ENCODE measurements at regions not wholly inside any gene's neighbourhood (a gene's known extent, or its start where the extent isn't known, plus 50 kb on each side); places are given as distances from the start of the nearest gene placed in this dataset.

GRCh38 chr4:178415925-178416324 lies 973.7 kb upstream of the AGA start:
- no peak for TF ChIP-seq CTCF (conservative IDR thresholded peaks at IDR 0.05; ENCODE audit: low read depth, low read length)

GRCh38 chr4:178423366-178423765 lies 981.1 kb upstream of the AGA start:
- Histone ChIP-seq H3K9ac (no peak overlapping the region), H3K36me3 (ENCODE audit: insufficient read depth) (no peaks in the 10 kb centered on the region)
- TF ChIP-seq CTCF (conservative IDR thresholded peaks at IDR 0.05; ENCODE audit: low read depth, low read length): no peak

More at GRCh38 chr4:178415925-178416324, 973.7 kb upstream of the AGA start:
- no peaks in the 10 kb centered on the region for H3K27me3 ChIP-seq (ENCODE audit: insufficient read depth, low read depth)
- no peak overlapping the region for H2AFZ ChIP-seq (ENCODE audit: low read depth)
- H3K27ac ChIP-seq: no peak overlapping the region
- no peak overlapping the region for H3K4me3 ChIP-seq (IDR thresholded peaks at IDR 0.05; ENCODE audit: insufficient read depth, low read depth, low read length)
- H4K20me1 ChIP-seq (ENCODE audit: insufficient read depth): no peaks in the 10 kb centered on the region
- H3K4me1 ChIP-seq (ENCODE audit: low read depth, poor library complexity, severe bottlenecking): no peaks in the 10 kb centered on the region
- H3K4me2 ChIP-seq: no peak overlapping the region
- no peaks in the 10 kb centered on the region for H3K79me2 ChIP-seq (ENCODE audit: insufficient read depth, low read depth)
- no peaks in the 10 kb centered on the region for H3K36me3 ChIP-seq (ENCODE audit: insufficient read depth)
- H3K9ac ChIP-seq: no peak overlapping the region

GRCh38 chr4:178426871-178427270 lies 984.6 kb upstream of the AGA start:
- Histone ChIP-seq H3K36me3 (ENCODE audit: insufficient read depth) (no peaks in the 10 kb centered on the region), H3K4me1 (ENCODE audit: low read depth, poor library complexity, severe bottlenecking) (no peaks in the 10 kb centered on the region), H4K20me1 (ENCODE audit: insufficient read depth) (no peaks in the 10 kb centered on the region), H3K4me3 (IDR thresholded peaks at IDR 0.05; ENCODE audit: insufficient read depth, low read depth, low read length) (no peak overlapping the region), H3K27ac (no peak overlapping the region), H3K4me2 (no peak overlapping the region), H3K9ac (no peak overlapping the region), H2AFZ (ENCODE audit: low read depth) (no peak overlapping the region), H3K79me2 (ENCODE audit: insufficient read depth, low read depth) (no peaks in the 10 kb centered on the region), H3K27me3 (ENCODE audit: insufficient read depth, low read depth) (no peaks in the 10 kb centered on the region)
- no peak for TF ChIP-seq CTCF (conservative IDR thresholded peaks at IDR 0.05; ENCODE audit: low read depth, low read length)

More at GRCh38 chr4:178423366-178423765, 981.1 kb upstream of the AGA start:
- Histone ChIP-seq H2AFZ (ENCODE audit: low read depth) (no peak overlapping the region), H3K4me1 (ENCODE audit: low read depth, poor library complexity, severe bottlenecking) (no peaks in the 10 kb centered on the region), H3K4me2 (no peak overlapping the region), H3K4me3 (IDR thresholded peaks at IDR 0.05; ENCODE audit: insufficient read depth, low read depth, low read length) (no peak overlapping the region), H3K79me2 (ENCODE audit: insufficient read depth, low read depth) (no peaks in the 10 kb centered on the region), H4K20me1 (ENCODE audit: insufficient read depth) (no peaks in the 10 kb centered on the region), H3K27me3 (ENCODE audit: insufficient read depth, low read depth) (no peaks in the 10 kb centered on the region), H3K27ac (no peak overlapping the region)

GRCh38 chr4:178427663-178428062 lies 985.4 kb upstream of the AGA start:
- H3K4me2 ChIP-seq: no peak overlapping the region
- H3K27ac ChIP-seq: no peak overlapping the region
- no peaks in the 10 kb centered on the region for H3K36me3 ChIP-seq (ENCODE audit: insufficient read depth)
- H2AFZ ChIP-seq (ENCODE audit: low read depth): no peak overlapping the region
- H3K79me2 ChIP-seq (ENCODE audit: insufficient read depth, low read depth): no peaks in the 10 kb centered on the region
- H3K27me3 ChIP-seq (ENCODE audit: insufficient read depth, low read depth): no peaks in the 10 kb centered on the region
- H3K4me1 ChIP-seq (ENCODE audit: low read depth, poor library complexity, severe bottlenecking): no peaks in the 10 kb centered on the region
- TF ChIP-seq CTCF (conservative IDR thresholded peaks at IDR 0.05; ENCODE audit: low read depth, low read length): no peak
- H4K20me1 ChIP-seq (ENCODE audit: insufficient read depth): no peaks in the 10 kb centered on the region
- H3K4me3 ChIP-seq (IDR thresholded peaks at IDR 0.05; ENCODE audit: insufficient read depth, low read depth, low read length): no peak overlapping the region
- no peak overlapping the region for H3K9ac ChIP-seq

Measured in KMS-11 (cell line).